B cell (primary cell): ENCODE measurements at regions not wholly inside any gene's neighbourhood (a gene's known extent, or its start where the extent isn't known, plus 50 kb on each side); places are given as distances from the start of the nearest gene placed in this dataset.

Source experiments
- ATAC-seq: fragments of 200-7000 bp; cut with Tn5 transposase; one replicate; pipeline ENCODE4 v1.10.0; 2021; ENCODE audit warnings: low read depth, mild to moderate bottlenecking, moderate number of reproducible peaks, moderate library complexity
- CTCF ChIA-PET: fragments of 350-600 bp; sonication (Branson Sonifier 250); formaldehyde crosslinking; loops from one replicate; lab custom pipeline; 2021; ENCODE audit warnings: antibody characterized with exemption, inconsistent platforms; lab: Charles Lee
- POLR2A ChIA-PET: fragments of 350-600 bp; sonication (Branson Sonifier 250); formaldehyde crosslinking; loops from one replicate; lab custom pipeline; 2021; ENCODE audit warnings: antibody characterized with exemption; lab: Charles Lee
- DNase-seq: peaks from one replicate; pipeline ENCODE4 v3.0.0; 2013
- H2AFZ ChIP-seq: 2 replicates; pipeline ENCODE4 v1.6.1; 2012; ENCODE audit warnings: mild to moderate bottlenecking, low read depth, low read length; ENCODE audit not compliant: insufficient read depth, poor library complexity, severe bottlenecking
- H3K27ac ChIP-seq, 2 donors: 1 replicate in 1 of 2; 2 replicates in 1 of 2; pipeline ENCODE4 v1.5.1; 2012 to 2013; ENCODE audit warnings: low read length in 2 of 2, mild to moderate bottlenecking in 2 of 2, moderate library complexity in 1 of 2
- H3K27me3 ChIP-seq, 4 experiments: fragments of 200-600 bp in 1 of 4; sonication (generic) in 1 of 4; replicated peaks in 1 of 4; 1 replicate in 2 of 4; 2 replicates in 2 of 4; pipeline versions ENCODE4 v1.6.1 to v1.7.0; 2013 to 2016; ENCODE audit warnings: low read length in 3 of 4, mild to moderate bottlenecking in 2 of 4, mixed read lengths in 1 of 4, moderate library complexity in 1 of 4; ENCODE audit not compliant: insufficient read depth in 4 of 4, control insufficient read depth in 3 of 4; ENCODE audit errors: control extremely low read depth in 1 of 4
- H3K36me3 ChIP-seq, 2 experiments: replicated peaks in 1 of 2; 1 replicate in 1 of 2; 2 replicates in 1 of 2; pipeline versions ENCODE4 v1.6.1 to v1.7.1; 2013; ENCODE audit warnings: low read length in 1 of 2; ENCODE audit not compliant: insufficient read depth in 2 of 2, control insufficient read depth in 1 of 2; ENCODE audit errors: control extremely low read depth in 1 of 2, extremely low read depth in 1 of 2
- H3K4me1 ChIP-seq, 2 donors: fragments of 200-600 bp in 1 of 2; sonication (generic) in 1 of 2; 1 replicate in 1 of 2; 2 replicates in 1 of 2; pipeline versions ENCODE4 v1.5.1 to v1.6.1; 2013 to 2017; ENCODE audit warnings: low read length in 2 of 2; ENCODE audit not compliant: control insufficient read depth in 2 of 2, insufficient read depth in 2 of 2
- H3K4me2 ChIP-seq: replicated peaks from 2 replicates; pipeline ENCODE3; 2012; ENCODE audit warnings: mild to moderate bottlenecking, low read depth, low read length; ENCODE audit not compliant: poor library complexity, severe bottlenecking
- H3K4me3 ChIP-seq, 5 experiments: fragments of 200-600 bp in 1 of 5; sonication (generic) in 1 of 5; 1 replicate in 3 of 5; 2 replicates in 2 of 5; pipeline versions ENCODE4 v1.5.1 to v1.7.0; 2011 to 2016; ENCODE audit warnings: low read length in 4 of 5, mild to moderate bottlenecking in 4 of 5, low read depth in 2 of 5, control low read depth in 1 of 5, moderate library complexity in 1 of 5; ENCODE audit not compliant: insufficient read depth in 1 of 5; ENCODE audit errors: control extremely low read depth in 1 of 5, extremely low read depth in 1 of 5
- H3K79me2 ChIP-seq: fragments of 200-600 bp; sonication (generic); one replicate; pipeline ENCODE4 v1.6.0; 2016; ENCODE audit warnings: low read length; ENCODE audit not compliant: control insufficient read depth, insufficient read depth
- H3K9ac ChIP-seq: fragments of 200-600 bp; sonication (generic); 2 replicates; pipeline ENCODE4 v1.6.1; 2017; ENCODE audit warnings: mild to moderate bottlenecking, low read length, moderate library complexity
- H3K9me3 ChIP-seq, 3 donors: one replicate each; pipeline versions ENCODE4 v1.6.1 to v1.7.1; 2013; ENCODE audit warnings: low read length in 2 of 3; ENCODE audit not compliant: control insufficient read depth in 2 of 3, insufficient read depth in 1 of 3; ENCODE audit errors: control extremely low read depth in 1 of 3
- H4K20me1 ChIP-seq: 2 replicates; pipeline ENCODE4 v1.6.0; 2012; ENCODE audit warnings: mild to moderate bottlenecking, low read length; ENCODE audit not compliant: insufficient read depth, control insufficient read depth, poor library complexity, severe bottlenecking
- H3K27ac Mint-ChIP-seq: one replicate; pipeline ENCODE4 v1.8.0; 2021; ENCODE audit warnings: mixed read lengths
- H3K27me3 Mint-ChIP-seq: one replicate; pipeline ENCODE4 v1.8.0; 2021; ENCODE audit warnings: mixed read lengths
- H3K4me1 Mint-ChIP-seq: one replicate; pipeline ENCODE4 v1.8.0; 2021; ENCODE audit warnings: mixed read lengths
- H3K4me3 Mint-ChIP-seq: one replicate; pipeline ENCODE4 v1.8.0; 2021; ENCODE audit warnings: mixed read lengths
- H3K9me3 Mint-ChIP-seq: one replicate; pipeline ENCODE4 v1.8.0; 2022; ENCODE audit warnings: mixed read lengths; ENCODE audit not compliant: insufficient read depth
- CTCF ChIP-seq: fragments of 200-600 bp; IDR thresholded peaks from one replicate; pipeline ENCODE4 v1.8.0; 2022; ENCODE audit warnings: antibody characterized with exemption, mild to moderate bottlenecking
- EZH2 ChIP-seq: IDR thresholded peaks from 2 replicates; pipeline ENCODE4 v1.6.1; 2012; ENCODE audit warnings: borderline replicate concordance, low read depth, mild to moderate bottlenecking, moderate library complexity, low read length; ENCODE audit not compliant: insufficient read depth, poor library complexity, severe bottlenecking
- WGBS: methylation state at CpG from one replicate; pipeline ENCODE4 v1.1.5; 2013; ENCODE audit warnings: missing lambda C conversion rate; ENCODE audit not compliant: insufficient coverage; 5-methylcytosine and 5-hydroxymethylcytosine counted together
- intact Hi-C: fragments of 100-400 bp; cut with micrococcal nuclease; formaldehyde crosslinking; loops from one replicate; pipeline ENCODE4 v1.10.0; 2022

- WGBS, result no CpG with 5 or more reads among the region's 3 CpGs
- no peak overlapping the region for H3K4me2 ChIP-seq
- no peak overlapping the region for H3K4me3 ChIP-seq
- H3K27ac ChIP-seq, result no peak overlapping the region
- no peak for TF ChIP-seq EZH2
- no peak for TF ChIP-seq CTCF
- intact Hi-C loops, result no loop called here
- Mint-ChIP-seq H3K4me3 (no peak overlapping the region), H3K27me3 (no peaks in the 10 kb centered on the region), H3K4me1 (no peaks in the 10 kb centered on the region), H3K27ac (no peak overlapping the region), H3K9me3 (peaks cover 3% of the 10 kb centered on the region)
- DNase-seq (no peak), ATAC-seq (no peak)
- H3K79me2 ChIP-seq, result no peaks in the 10 kb centered on the region
- H3K36me3 ChIP-seq, result no peaks in the 10 kb centered on the region
- CTCF ChIA-PET, result no interaction called here
- no peaks in the 10 kb centered on the region for H3K4me1 ChIP-seq
- H4K20me1 ChIP-seq, result no peaks in the 10 kb centered on the region
- no peaks in the 10 kb centered on the region for H3K9me3 ChIP-seq
- no peak overlapping the region for H2AFZ ChIP-seq
- no peak overlapping the region for H3K9ac ChIP-seq
- H3K27me3 ChIP-seq, result no peaks in the 10 kb centered on the region
- POLR2A ChIA-PET, result no interaction called here
Observed at GRCh38 chr4:132266374-132266773, 882.7 kb upstream of the PCDH10 start.

GRCh38 chr4:132267321-132267720 is 881.8 kb upstream of the PCDH10 start:
- Mint-ChIP-seq H3K27ac (no peak overlapping the region), H3K4me1 (no peaks in the 10 kb centered on the region), H3K27me3 (no peaks in the 10 kb centered on the region), H3K4me3 (no peak overlapping the region), H3K9me3 (peaks cover 3% of the 10 kb centered on the region)
- no peaks in the 10 kb centered on the region for H4K20me1 ChIP-seq
- no peak overlapping the region for H3K9ac ChIP-seq
- no peaks in the 10 kb centered on the region for H3K79me2 ChIP-seq
- H3K9me3 ChIP-seq, result no peaks in the 10 kb centered on the region
- no peaks in the 10 kb centered on the region for H3K36me3 ChIP-seq
- no peaks in the 10 kb centered on the region for H3K4me1 ChIP-seq
- H3K4me2 ChIP-seq, result no peak overlapping the region
- no peak overlapping the region for H3K4me3 ChIP-seq
- ChIA-PET CTCF (no interaction called here), POLR2A (no interaction called here)
- no peak for TF ChIP-seq EZH2
- TF ChIP-seq CTCF, result no peak
- WGBS, result no CpG with 5 or more reads among the region's 2 CpGs
- intact Hi-C loops, result no loop called here
- DNase-seq (no peak), ATAC-seq (no peak)
- H2AFZ ChIP-seq, result no peak overlapping the region
- no peak overlapping the region for H3K27ac ChIP-seq
- H3K27me3 ChIP-seq, result no peaks in the 10 kb centered on the region
